MV-4-11 (cell line): ENCODE measurements at regions not wholly inside any gene's neighbourhood (a gene's known extent, or its start where the extent isn't known, plus 50 kb on each side); places are given as distances from the start of the nearest gene placed in this dataset.

Experiments
- DNase-seq: peaks from one replicate; lab custom pipeline; 2025; lab: John Stamatoyannopoulos, UW

GRCh38 chr2:15794608-15795134, 145.7 kb upstream of the MYCN start:
- DNase-seq = no peak

GRCh38 chr2:15795426-15795825, 144.9 kb upstream of the MYCN start:
- DNase-seq = no peak

DNA sequence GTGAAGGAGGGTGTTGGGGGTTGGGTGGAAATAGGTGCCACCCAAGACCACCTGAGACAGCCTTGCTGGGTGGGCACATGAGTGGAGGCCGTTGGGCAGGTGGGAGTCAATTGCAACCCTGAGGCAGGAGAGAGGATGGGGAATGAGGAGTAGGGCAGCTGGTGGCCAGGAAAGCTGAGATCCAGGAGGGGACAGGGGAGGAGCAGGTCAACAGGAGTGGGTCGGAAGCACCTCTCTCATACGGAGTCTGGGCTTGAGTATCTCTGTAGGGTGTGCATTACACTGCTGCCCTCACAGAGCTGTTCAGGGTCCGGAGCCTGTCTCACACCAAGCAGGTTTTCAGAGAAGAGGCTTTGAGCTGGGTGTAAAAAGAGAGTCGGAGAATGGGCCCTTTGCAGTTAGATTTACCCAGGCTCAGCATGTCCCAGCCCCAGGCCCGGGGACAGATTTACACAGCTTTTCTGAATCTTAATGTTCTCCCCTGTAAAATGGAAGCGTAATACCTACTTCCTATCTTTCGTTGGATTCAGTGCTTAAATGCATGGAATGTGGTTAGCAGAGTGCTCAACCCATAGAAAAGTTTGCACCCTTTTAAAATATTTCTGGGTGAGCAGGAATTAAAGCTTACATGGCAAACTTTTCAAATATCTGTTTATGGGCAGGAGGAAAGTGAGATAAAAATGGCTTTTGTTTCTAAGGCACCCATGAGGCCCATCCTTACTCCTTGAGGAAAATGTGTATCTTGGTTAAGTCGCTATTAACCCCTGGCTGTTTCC, 144.0 kb upstream of the MYCN start:
- DNase-seq = no peak

- no peak for DNase-seq
Measured at GRCh38 chr2:15797231-15797938, 143.0 kb upstream of the MYCN start.

DNA sequence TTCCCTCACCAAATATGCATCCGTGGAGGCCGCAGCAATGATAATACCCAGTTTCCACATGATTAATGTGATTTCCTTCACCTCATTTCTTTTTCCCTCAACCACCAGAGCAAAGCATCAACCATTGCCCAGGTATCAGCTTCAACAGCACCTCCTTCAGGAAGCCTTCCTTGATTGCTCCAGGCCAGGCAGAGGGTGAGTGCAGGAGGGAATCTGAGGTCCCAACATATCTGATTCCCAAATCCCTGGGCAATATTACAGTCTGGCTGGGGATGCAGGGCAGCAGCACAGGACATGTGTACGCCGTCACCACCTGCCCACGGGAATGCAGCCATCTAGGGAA, 142.4 kb upstream of the MYCN start:
- DNase-seq = no peak

GRCh38 chr2:15798701-15799431, 141.5 kb upstream of the MYCN start:
- no peak for DNase-seq

GRCh38 chr2:15799432-15799827, 140.9 kb upstream of the MYCN start:
- no peak for DNase-seq

GRCh38 chr2:15800495-15801329, 139.6 kb upstream of the MYCN start:
- DNase-seq = no peak

GRCh38 chr2:15801439-15801838, 138.9 kb upstream of the MYCN start:
- no peak for DNase-seq

DNA sequence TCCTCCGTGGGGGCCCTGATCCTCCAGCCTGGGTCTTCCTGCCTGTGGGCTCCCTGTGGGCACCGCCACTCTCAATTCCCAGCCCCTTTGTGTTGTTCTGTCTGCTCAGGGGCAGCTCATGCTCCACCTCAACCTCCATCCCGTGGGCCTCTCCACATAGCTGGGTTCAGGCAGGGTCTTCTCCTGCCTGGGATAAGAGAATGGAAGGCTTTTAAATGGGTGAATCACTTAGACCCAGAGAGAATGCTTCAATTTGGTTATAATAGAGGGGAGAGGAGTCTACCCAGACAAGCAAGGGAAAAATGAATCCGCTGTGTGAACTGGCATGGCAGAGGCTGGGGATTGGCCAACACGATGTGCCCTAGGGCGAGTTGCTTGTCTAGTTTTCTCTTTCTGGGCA, 138.4 kb upstream of the MYCN start:
- no peak for DNase-seq

DNA sequence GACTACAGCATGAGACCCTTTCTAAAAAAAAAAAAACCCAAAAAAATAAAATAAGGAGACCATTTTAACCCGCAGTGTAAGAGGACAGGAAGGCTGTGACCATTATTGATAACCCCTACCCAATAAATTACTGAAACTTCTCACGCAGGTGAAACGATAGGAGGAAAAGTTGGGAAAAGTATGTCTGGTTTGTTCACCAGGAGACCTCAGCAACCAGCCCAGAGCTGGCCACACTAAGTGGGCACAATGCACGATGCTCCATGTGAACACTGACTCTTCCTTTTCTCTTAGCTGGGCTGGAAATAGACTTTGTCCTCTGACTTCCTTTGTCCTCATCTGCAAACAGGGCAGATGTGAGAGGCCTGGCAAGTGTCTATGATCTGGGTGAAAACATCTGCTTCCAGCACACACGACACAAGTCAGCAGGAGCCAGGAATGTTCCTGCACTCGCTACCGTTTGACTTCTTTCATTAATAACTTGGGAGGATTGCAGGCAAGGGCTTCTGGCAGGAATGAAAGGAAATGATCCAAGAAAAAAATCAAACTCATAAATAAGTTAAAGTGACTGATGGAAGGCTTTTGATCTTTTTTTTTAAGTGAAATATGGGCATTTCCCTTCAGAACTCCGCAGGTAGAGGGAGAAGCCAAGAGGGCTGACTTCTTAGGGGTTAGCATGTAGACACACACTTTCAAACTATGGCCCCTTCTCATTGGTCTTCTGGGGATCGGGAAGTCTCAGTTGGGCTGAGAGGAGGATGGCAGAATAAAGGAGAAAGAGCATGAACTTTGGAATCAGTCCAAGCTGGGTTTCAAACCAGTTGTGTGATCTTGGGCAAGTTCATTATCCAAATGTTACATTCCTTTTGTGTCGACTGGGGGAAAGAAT, 137.4 kb upstream of the MYCN start:
- DNase-seq = no peak

GRCh38 chr2:15803543-15804245, 136.7 kb upstream of the MYCN start:
- no peak for DNase-seq

DNA sequence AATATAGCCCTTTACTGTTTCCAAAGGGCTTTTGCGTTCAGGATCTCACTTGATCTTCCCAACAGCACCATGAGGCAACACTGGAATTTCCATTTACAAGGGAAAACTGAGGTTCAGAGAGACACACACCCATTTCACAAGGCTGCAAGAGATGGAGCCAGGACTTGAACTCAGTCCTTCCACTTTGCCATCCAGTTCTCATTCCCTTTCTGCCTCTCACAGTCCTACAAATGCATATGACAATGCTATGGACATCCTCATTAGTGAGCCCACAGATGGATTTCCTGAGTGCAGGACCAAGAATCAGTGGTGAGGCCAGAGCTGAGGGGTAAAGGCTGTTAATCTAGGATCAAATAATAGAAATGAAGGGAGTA, 136.1 kb upstream of the MYCN start:
- no peak for DNase-seq

- DNase-seq = no peak
Measured at GRCh38 chr2:15804691-15805090, 135.7 kb upstream of the MYCN start.

DNA sequence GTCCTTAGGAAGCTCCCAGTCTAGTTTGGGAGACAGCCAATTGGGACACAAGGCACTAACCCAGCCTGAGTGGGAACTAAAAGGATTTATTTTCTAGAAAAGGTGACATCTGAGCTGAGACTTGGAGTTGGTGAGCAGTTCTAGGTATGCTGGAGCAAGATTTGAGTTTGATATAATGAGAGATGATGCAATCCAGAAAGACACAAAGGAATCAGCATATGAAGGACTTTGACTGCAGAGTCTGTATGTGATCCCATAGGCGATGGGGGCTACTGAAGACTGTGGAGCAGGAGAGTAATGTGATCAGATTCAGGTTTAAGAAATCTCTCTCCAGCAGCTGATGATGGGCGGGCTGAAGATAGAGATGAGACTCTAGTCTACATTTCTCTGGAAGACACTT, 135.1 kb upstream of the MYCN start:
- no peak for DNase-seq

GRCh38 chr2:15805772-15806171, 134.6 kb upstream of the MYCN start:
- no peak for DNase-seq

GRCh38 chr2:15806801-15807417, 133.4 kb upstream of the MYCN start:
- no peak for DNase-seq

DNA sequence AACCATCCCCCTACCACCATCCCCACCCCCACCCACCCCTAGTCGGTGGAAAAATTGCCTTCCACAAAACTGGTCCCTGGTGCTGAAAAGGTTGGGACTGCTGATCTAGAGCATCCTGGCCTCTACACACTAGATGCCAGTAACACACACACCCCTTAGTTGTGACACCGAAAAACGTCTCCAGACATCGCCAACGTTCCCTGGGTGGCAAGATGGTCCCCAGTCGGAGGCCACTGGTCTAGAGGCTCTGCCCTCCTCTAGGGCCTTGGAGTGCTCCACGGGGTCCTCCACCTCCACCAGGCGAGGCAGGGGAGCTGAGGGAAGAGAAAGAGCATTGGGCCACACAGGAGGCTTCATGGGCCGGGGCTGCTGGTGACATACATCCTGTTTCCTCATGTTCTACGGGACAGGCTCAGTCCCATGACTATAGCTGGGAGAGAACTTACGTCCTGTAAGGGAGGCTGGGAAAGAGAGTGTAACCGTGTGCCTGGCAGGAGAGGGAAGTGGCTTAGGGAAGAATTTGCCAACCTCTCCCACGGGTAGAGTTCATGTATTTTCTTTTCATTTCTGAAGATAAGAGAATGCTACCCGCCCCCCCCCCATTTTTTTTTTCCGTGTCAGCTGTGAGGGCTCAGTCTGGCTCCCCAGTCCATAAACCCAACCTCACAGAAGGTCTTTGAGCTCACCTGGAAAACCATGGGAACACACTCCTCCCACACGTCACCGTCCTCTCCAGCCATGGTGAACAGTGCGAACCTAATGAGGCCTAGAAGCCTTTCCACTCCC, 132.7 kb upstream of the MYCN start:
- DNase-seq = no peak
